Erythroblast (primary cell): ENCODE measurements at regions not wholly inside any gene's neighbourhood (a gene's known extent, or its start where the extent isn't known, plus 50 kb on each side); places are given as distances from the start of the nearest gene placed in this dataset.

Experiments
- GATA1 ChIP-seq: IDR thresholded peaks from 2 replicates; pipeline ENCODE4 v1.6.1; 2011; ENCODE audit warnings: low read depth, mild to moderate bottlenecking, control low read depth, low read length, moderate library complexity
- POLR2A ChIP-seq: IDR thresholded peaks from 2 replicates; pipeline ENCODE4 v1.6.1; 2011; ENCODE audit warnings: mild to moderate bottlenecking, low read length

DNA sequence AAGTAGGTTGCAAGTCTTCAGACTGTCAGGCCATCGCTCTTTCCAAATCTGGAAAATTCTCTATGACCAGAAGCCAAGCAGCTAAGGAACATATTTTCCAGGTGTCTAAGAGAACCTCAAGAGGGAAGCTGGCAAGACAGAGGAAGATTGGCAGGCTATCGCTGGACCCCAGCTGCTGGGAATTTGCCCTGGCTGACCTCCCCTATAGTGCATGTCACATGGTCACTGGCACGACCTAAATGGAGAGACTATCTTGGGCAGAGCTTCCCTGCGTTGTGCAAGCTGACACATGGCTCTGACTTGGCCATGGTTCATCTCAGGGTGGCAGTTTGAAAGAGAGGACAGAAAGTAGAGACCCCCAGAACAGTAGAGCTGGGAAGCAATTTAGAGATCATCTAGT, 104.9 kb upstream of the ZNF618 start:
- no peak for TF ChIP-seq POLR2A
- TF ChIP-seq GATA1: no peak
